SK-N-SH treated with all-trans-retinoic acid at 6 μM for 48 hours (cell line): ENCODE measurements at regions not wholly inside any gene's neighbourhood (a gene's known extent, or its start where the extent isn't known, plus 50 kb on each side); places are given as distances from the start of the nearest gene placed in this dataset.

ENCODE experiments used
- ARNTL ChIP-seq: fragments of 450-650 bp; formaldehyde crosslinking; IDR thresholded peaks from 2 replicates; pipeline ENCODE4 v1.5.0; 2020; ENCODE audit warnings: low read depth, mild to moderate bottlenecking, moderate library complexity, borderline replicate concordance
- BACH2 ChIP-seq: fragments of 250-450 bp; sonication (Bioruptor Pico); IDR thresholded peaks from 2 replicates; pipeline ENCODE4 v1.9.0; 2021; ENCODE audit warnings: mild to moderate bottlenecking, borderline replicate concordance
- CREB5 ChIP-seq: fragments of 250-450 bp; sonication (Bioruptor Pico); IDR thresholded peaks from 2 replicates; pipeline ENCODE4 v1.5.1; 2020; ENCODE audit warnings: low read depth, mild to moderate bottlenecking, moderate library complexity
- ESRRG ChIP-seq: fragments of 250-450 bp; sonication (Bioruptor Pico); IDR thresholded peaks from 2 replicates; pipeline ENCODE4 v1.6.1; 2021; ENCODE audit warnings: mild to moderate bottlenecking
- OSR1 ChIP-seq: fragments of 250-450 bp; sonication (Bioruptor Pico); IDR thresholded peaks from 2 replicates; pipeline ENCODE4 v1.8.0; 2022; ENCODE audit warnings: moderate library complexity, mild to moderate bottlenecking, inconsistent platforms
- PATZ1 ChIP-seq: fragments of 250-450 bp; sonication (Bioruptor Pico); IDR thresholded peaks from 2 replicates; pipeline ENCODE4 v1.8.0; 2020; ENCODE audit warnings: mild to moderate bottlenecking, moderate library complexity, borderline replicate concordance
- RARB ChIP-seq: fragments of 250-450 bp; sonication (Bioruptor Pico); IDR thresholded peaks from 2 replicates; pipeline ENCODE4 v1.8.0; 2021; ENCODE audit warnings: mild to moderate bottlenecking, moderate library complexity
- TCF4 ChIP-seq: fragments of 250-450 bp; sonication (Bioruptor Pico); IDR thresholded peaks from 2 replicates; pipeline ENCODE4 v1.8.0; 2021; ENCODE audit warnings: mild to moderate bottlenecking, moderate library complexity, borderline replicate concordance
- ZFP30 ChIP-seq: fragments of 450-650 bp; formaldehyde crosslinking; IDR thresholded peaks from 2 replicates; pipeline ENCODE4 v1.5.0; 2022; ENCODE audit warnings: mild to moderate bottlenecking, moderate library complexity
- ZNF565 ChIP-seq: fragments of 450-650 bp; formaldehyde crosslinking; conservative IDR thresholded peaks from 2 replicates; pipeline ENCODE4 v1.5.0; 2020; ENCODE audit warnings: low read depth, mild to moderate bottlenecking, moderate library complexity
- ZNF70 ChIP-seq: fragments of 450-650 bp; formaldehyde crosslinking; IDR thresholded peaks from 2 replicates; pipeline ENCODE4 v1.5.0; 2020; ENCODE audit warnings: mild to moderate bottlenecking, moderate library complexity
- ZNF8 ChIP-seq: fragments of 450-650 bp; formaldehyde crosslinking; IDR thresholded peaks from 2 replicates; pipeline ENCODE4 v1.5.0; 2020; ENCODE audit warnings: mild to moderate bottlenecking, moderate library complexity

- TF ChIP-seq ZNF8 (CRISPR knock-in tag) (no peak), CREB5 (CRISPR knock-in tag) (no peak), ZNF70 (CRISPR knock-in tag) (no peak), RARB (CRISPR knock-in tag) (no peak), BACH2 (CRISPR knock-in tag) (no peak), TCF4 (0 out of 2 replicates have a peak, but pooled peaks have one; percentile 37), ARNTL (CRISPR knock-in tag) (no peak), PATZ1 (CRISPR knock-in tag) (no peak), ZNF565 (no peak), OSR1 (CRISPR knock-in tag) (no peak), ESRRG (CRISPR knock-in tag) (no peak), ZFP30 (CRISPR knock-in tag) (no peak)
These were observed 631.1 kb upstream of the MBL2 start for GRCh38 chr10:53403688-53404087.
